ENCODE measurements at regions not wholly inside any gene's neighbourhood (a gene's known extent, or its start where the extent isn't known, plus 50 kb on each side); places are given as distances from the start of the nearest gene placed in this dataset.
A peak's percentile ranks its signal among the peaks of the same experiment; 100 is the strongest.

- no peak for DNase-seq (ENCODE audit: low read depth)
Measured at GRCh38 chr5:138665261-138665660, 88.0 kb upstream of the CTNNA1 start.

GRCh38 chr5:138664276-138664943 lies 88.8 kb upstream of the CTNNA1 start:
- peak; percentile 55 for DNase-seq (ENCODE audit: low read depth)

GRCh38 chr5:138663561-138663960 lies 88.4 kb upstream of the HSPA9 start:
- DNase-seq (ENCODE audit: low read depth) = no peak

- peak; percentile 27 for DNase-seq (ENCODE audit: low read depth)
Measured at GRCh38 chr5:138663009-138663408, 87.8 kb upstream of the HSPA9 start.

- DNase-seq (ENCODE audit: low read depth) = no peak
Measured at GRCh38 chr5:138662599-138662998, 87.4 kb upstream of the HSPA9 start.

GRCh38 chr5:138661991-138662434 lies 86.8 kb upstream of the HSPA9 start:
- no peak for DNase-seq (ENCODE audit: low read depth)

GRCh38 chr5:138661291-138661960 lies 86.2 kb upstream of the HSPA9 start:
- no peak for DNase-seq (ENCODE audit: low read depth)

- DNase-seq (ENCODE audit: low read depth) = no peak
Measured at GRCh38 chr5:138660051-138660572, 84.9 kb upstream of the HSPA9 start.

GRCh38 chr5:138659561-138659960 lies 84.4 kb upstream of the HSPA9 start:
- DNase-seq (ENCODE audit: low read depth) = no peak

- DNase-seq (ENCODE audit: low read depth) = no peak
Measured at GRCh38 chr5:138659121-138659520, 83.9 kb upstream of the HSPA9 start.

GRCh38 chr5:138658676-138659075 lies 83.5 kb upstream of the HSPA9 start:
- no peak for DNase-seq (ENCODE audit: low read depth)

GRCh38 chr5:138657360-138657759 lies 82.2 kb upstream of the HSPA9 start:
- DNase-seq (ENCODE audit: low read depth) = no peak

GRCh38 chr5:138656916-138657315 lies 81.7 kb upstream of the HSPA9 start:
- no peak for DNase-seq (ENCODE audit: low read depth)

- peak; percentile 24 for DNase-seq (ENCODE audit: low read depth)
Measured at GRCh38 chr5:138655530-138656190, 80.5 kb upstream of the HSPA9 start.

- DNase-seq (ENCODE audit: low read depth) = peak; percentile 98
Measured at GRCh38 chr5:138654281-138654867, 79.2 kb upstream of the HSPA9 start.

- DNase-seq (ENCODE audit: low read depth) = peak; percentile 55
Measured at GRCh38 chr5:138653502-138653901, 78.3 kb upstream of the HSPA9 start.

GRCh38 chr5:138651767-138652117 lies 76.5 kb upstream of the HSPA9 start:
- no peak for DNase-seq (ENCODE audit: low read depth)

- no peak for DNase-seq (ENCODE audit: low read depth)
Measured at GRCh38 chr5:138651058-138651766, 76.0 kb upstream of the HSPA9 start.

GRCh38 chr5:138650196-138650595 lies 75.0 kb upstream of the HSPA9 start:
- DNase-seq (ENCODE audit: low read depth) = no peak

- no peak for DNase-seq (ENCODE audit: low read depth)
Measured at GRCh38 chr5:138649775-138650174, 74.6 kb upstream of the HSPA9 start.

- no peak for DNase-seq (ENCODE audit: low read depth)
Measured at GRCh38 chr5:138649316-138649720, 74.1 kb upstream of the HSPA9 start.

All from HT1080 (cell line).